Ectodermal cell (in vitro differentiated cells): ENCODE measurements at regions not wholly inside any gene's neighbourhood (a gene's known extent, or its start where the extent isn't known, plus 50 kb on each side); places are given as distances from the start of the nearest gene placed in this dataset.
"Not testable (repeated sequence)": the region's sequence is repeated elsewhere in the genome, so short reads cannot be mapped to it uniquely, and the experiment has no call there.

Experiments
- H3K27ac ChIP-seq: 2 replicates; pipeline ENCODE4 v1.7.0; 2013; ENCODE audit warnings: mild to moderate bottlenecking, low read depth, low read length; ENCODE audit not compliant: insufficient read depth, poor library complexity, severe bottlenecking
- H3K27me3 ChIP-seq: 2 replicates; pipeline ENCODE4 v1.7.0; 2013; ENCODE audit warnings: mild to moderate bottlenecking, low read length; ENCODE audit not compliant: insufficient read depth, control insufficient read depth, poor library complexity, severe bottlenecking
- H3K36me3 ChIP-seq: one replicate; pipeline ENCODE4 v1.7.0; 2013; ENCODE audit warnings: low read length; ENCODE audit not compliant: control insufficient read depth, insufficient read depth
- H3K4me1 ChIP-seq: one replicate; pipeline ENCODE4 v1.7.0; 2013; ENCODE audit warnings: low read length; ENCODE audit not compliant: control insufficient read depth, insufficient read depth
- H3K4me3 ChIP-seq: 2 replicates; pipeline ENCODE4 v1.7.0; 2013; ENCODE audit warnings: low read depth, low read length, control low read depth; ENCODE audit not compliant: insufficient read depth
- H3K9me3 ChIP-seq: 2 replicates; pipeline ENCODE4 v1.7.0; 2013; ENCODE audit warnings: mild to moderate bottlenecking, low read length, moderate library complexity; ENCODE audit not compliant: control insufficient read depth
- WGBS, 2 experiments: methylation state at CpG; one replicate each; pipeline ENCODE4 v1.1.7; 2013; ENCODE audit warnings: missing lambda C conversion rate in 2 of 2; 5-methylcytosine and 5-hydroxymethylcytosine counted together

GRCh38 chr7:68700414-68700813 lies 897.9 kb upstream of the AUTS2 start:
- H3K4me3 ChIP-seq: no peak overlapping the region
- WGBS, 2 experiments: 84 to 97% methylated on average over 3 of the region's 3 CpGs
- H3K4me1 ChIP-seq: no peaks in the 10 kb centered on the region
- H3K27ac ChIP-seq: no peak overlapping the region
- no peaks in the 10 kb centered on the region for H3K27me3 ChIP-seq
- no peaks in the 10 kb centered on the region for H3K36me3 ChIP-seq
- H3K9me3 ChIP-seq: no peaks in the 10 kb centered on the region

GRCh38 chr7:68706291-68706690 lies 892.0 kb upstream of the AUTS2 start:
- H3K27me3 ChIP-seq: no peaks in the 10 kb centered on the region
- H3K4me1 ChIP-seq: no peaks in the 10 kb centered on the region
- 83 to 87% methylated on average over 5 of the region's 5 CpGs for WGBS, 2 experiments
- no peak overlapping the region for H3K27ac ChIP-seq
- no peaks in the 10 kb centered on the region for H3K36me3 ChIP-seq
- H3K9me3 ChIP-seq: no peaks in the 10 kb centered on the region
- H3K4me3 ChIP-seq: no peak overlapping the region

- Histone ChIP-seq H3K4me3 (no peak overlapping the region), H3K36me3 (no peaks in the 10 kb centered on the region), H3K27me3 (no peaks in the 10 kb centered on the region), H3K4me1 (no peaks in the 10 kb centered on the region), H3K27ac (no peak overlapping the region), H3K9me3 (no peaks in the 10 kb centered on the region)
- WGBS, 2 experiments: 93 to 94% methylated on average over 5 of the region's 5 CpGs
Observed at GRCh38 chr7:68707159-68707558, 891.1 kb upstream of the AUTS2 start.

- Histone ChIP-seq H3K9me3 (no peaks in the 10 kb centered on the region), H3K4me3 (no peak overlapping the region), H3K4me1 (no peaks in the 10 kb centered on the region), H3K27ac (no peak overlapping the region), H3K27me3 (no peaks in the 10 kb centered on the region), H3K36me3 (no peaks in the 10 kb centered on the region)
- 87 to 93% methylated on average over 6 of the region's 6 CpGs for WGBS, 2 experiments
Observed at GRCh38 chr7:68707958-68708357, 890.3 kb upstream of the AUTS2 start.

GRCh38 chr7:68712956-68713495 lies 885.2 kb upstream of the AUTS2 start:
- Histone ChIP-seq H3K27me3 (no peaks in the 10 kb centered on the region), H3K4me3 (no peak overlapping the region), H3K9me3 (no peaks in the 10 kb centered on the region), H3K36me3 (no peaks in the 10 kb centered on the region), H3K27ac (no peak overlapping the region), H3K4me1 (no peaks in the 10 kb centered on the region)
- WGBS, 2 experiments: 90 to 92% methylated on average over 7 of the region's 7 CpGs

GRCh38 chr7:68714135-68714534 lies 884.1 kb upstream of the AUTS2 start:
- not testable (repeated sequence) for H3K36me3 ChIP-seq, H3K27me3 ChIP-seq, H3K4me3 ChIP-seq, H3K27ac ChIP-seq, H3K9me3 ChIP-seq, H3K4me1 ChIP-seq
- WGBS, 2 experiments: 96 to 100% methylated on average over 1 of the region's 1 CpG

GRCh38 chr7:68715907-68716306 lies 882.4 kb upstream of the AUTS2 start:
- Histone ChIP-seq H3K36me3 (no peaks in the 10 kb centered on the region), H3K27me3 (no peaks in the 10 kb centered on the region), H3K4me3 (no peak overlapping the region), H3K27ac (no peak overlapping the region), H3K9me3 (no peaks in the 10 kb centered on the region), H3K4me1 (no peaks in the 10 kb centered on the region)
- WGBS, 2 experiments: 72 to 74% methylated on average over 4 of the region's 4 CpGs

- H3K4me1 ChIP-seq: no peaks in the 10 kb centered on the region
- H3K27me3 ChIP-seq: no peaks in the 10 kb centered on the region
- H3K27ac ChIP-seq: no peak overlapping the region
- 93 to 100% methylated on average over 1 of the region's 1 CpG for WGBS, 2 experiments
- H3K36me3 ChIP-seq: no peaks in the 10 kb centered on the region
- H3K4me3 ChIP-seq: no peak overlapping the region
- no peaks in the 10 kb centered on the region for H3K9me3 ChIP-seq
Observed at GRCh38 chr7:68717176-68717575, 881.1 kb upstream of the AUTS2 start.

- H3K27ac ChIP-seq: no peak overlapping the region
- H3K36me3 ChIP-seq: no peaks in the 10 kb centered on the region
- H3K27me3 ChIP-seq: no peaks in the 10 kb centered on the region
- no peaks in the 10 kb centered on the region for H3K9me3 ChIP-seq
- H3K4me3 ChIP-seq: no peak overlapping the region
- 79 to 88% methylated on average over 1 of the region's 1 CpG for WGBS, 2 experiments
- no peaks in the 10 kb centered on the region for H3K4me1 ChIP-seq
Observed at GRCh38 chr7:68718097-68718551, 880.2 kb upstream of the AUTS2 start.

GRCh38 chr7:68720697-68721096 lies 877.6 kb upstream of the AUTS2 start:
- no peaks in the 10 kb centered on the region for H3K36me3 ChIP-seq
- no peaks in the 10 kb centered on the region for H3K4me1 ChIP-seq
- no peak overlapping the region for H3K4me3 ChIP-seq
- H3K9me3 ChIP-seq: no peaks in the 10 kb centered on the region
- H3K27ac ChIP-seq: no peak overlapping the region
- H3K27me3 ChIP-seq: no peaks in the 10 kb centered on the region
- WGBS, 2 experiments: 94 to 95% methylated on average over 5 of the region's 5 CpGs

- Histone ChIP-seq H3K27me3 (no peaks in the 10 kb centered on the region), H3K36me3 (no peaks in the 10 kb centered on the region), H3K27ac (no peak overlapping the region), H3K4me3 (no peak overlapping the region), H3K4me1 (no peaks in the 10 kb centered on the region), H3K9me3 (no peaks in the 10 kb centered on the region)
- WGBS, 2 experiments: 82 to 87% methylated on average over 1 of the region's 1 CpG
Observed at GRCh38 chr7:68722044-68722443, 876.2 kb upstream of the AUTS2 start.
